Lower lobe of right lung (tissue), 2 donors: ENCODE measurements at regions not wholly inside any gene's neighbourhood (a gene's known extent, or its start where the extent isn't known, plus 50 kb on each side); places are given as distances from the start of the nearest gene placed in this dataset.

Source experiments
- ATAC-seq, 2 donors: fragments of 200-7000 bp; cut with Tn5 transposase; one replicate each; pipeline ENCODE4 v1.9.1; 2020 to 2022; ENCODE audit warnings: mild to moderate bottlenecking in 2 of 2, moderate library complexity in 2 of 2
- DNase-seq: peaks from one replicate; pipeline ENCODE4 v3.0.0-alpha.2; 2020
- H3K27ac ChIP-seq: fragments of 200-600 bp; one replicate; pipeline ENCODE4 v1.8.0; 2022
- H3K27me3 ChIP-seq: fragments of 200-600 bp; one replicate; pipeline ENCODE4 v1.8.0; 2022; ENCODE audit warnings: low read depth
- H3K36me3 ChIP-seq: fragments of 200-600 bp; one replicate; pipeline ENCODE4 v1.8.0; 2022; ENCODE audit warnings: mild to moderate bottlenecking
- H3K4me1 ChIP-seq: fragments of 200-600 bp; one replicate; pipeline ENCODE4 v1.8.0; 2022
- H3K4me3 ChIP-seq: fragments of 200-600 bp; one replicate; pipeline ENCODE4 v1.8.0; 2022; ENCODE audit warnings: mild to moderate bottlenecking
- H3K9me3 ChIP-seq: fragments of 200-600 bp; one replicate; pipeline ENCODE4 v1.8.0; 2022
- CTCF ChIP-seq: fragments of 200-600 bp; IDR thresholded peaks from one replicate; pipeline ENCODE4 v1.8.0; 2022; ENCODE audit warnings: antibody characterized with exemption, mild to moderate bottlenecking
- intact Hi-C: fragments of 100-400 bp; cut with DNase I; formaldehyde crosslinking; loops from one replicate; pipeline ENCODE4 v1.11.0; 2022
- donor health status: DM: no; HTN: yes; CAD: no; lungs with severe emphysema.

GRCh38 chr5:107790671-107791070 lies 119.9 kb upstream of the EFNA5 start:
- Histone ChIP-seq H3K36me3 (no peaks in the 10 kb centered on the region), H3K27ac (no peak overlapping the region), H3K27me3 (no peaks in the 10 kb centered on the region), H3K4me1 (no peaks in the 10 kb centered on the region), H3K9me3 (no peaks in the 10 kb centered on the region), H3K4me3 (no peak overlapping the region)
- no peak for ATAC-seq
- no peak for TF ChIP-seq CTCF
- intact Hi-C loops: no loop called here
- no peak for DNase-seq

GRCh38 chr5:107786424-107786823 lies 115.7 kb upstream of the EFNA5 start:
- Histone ChIP-seq H3K36me3 (no peaks in the 10 kb centered on the region), H3K4me1 (no peaks in the 10 kb centered on the region), H3K27ac (no peak overlapping the region), H3K27me3 (no peaks in the 10 kb centered on the region), H3K9me3 (no peaks in the 10 kb centered on the region), H3K4me3 (no peak overlapping the region)
- DNase-seq (no peak), ATAC-seq (no peak)
- intact Hi-C loops: no loop called here
- no peak for TF ChIP-seq CTCF

- DNase-seq (no peak), ATAC-seq (no peak)
- intact Hi-C loops: no loop called here
- Histone ChIP-seq H3K4me3 (no peak overlapping the region), H3K27me3 (no peaks in the 10 kb centered on the region), H3K36me3 (no peaks in the 10 kb centered on the region), H3K4me1 (no peaks in the 10 kb centered on the region), H3K27ac (no peak overlapping the region), H3K9me3 (no peaks in the 10 kb centered on the region)
- TF ChIP-seq CTCF: no peak
Measured at GRCh38 chr5:107783551-107783950, 112.8 kb upstream of the EFNA5 start.

GRCh38 chr5:107782561-107783169 lies 111.9 kb upstream of the EFNA5 start:
- no peak overlapping the region for H3K4me3 ChIP-seq
- H3K27me3 ChIP-seq: no peaks in the 10 kb centered on the region
- no peaks in the 10 kb centered on the region for H3K9me3 ChIP-seq
- no peaks in the 10 kb centered on the region for H3K4me1 ChIP-seq
- ATAC-seq (no peak), DNase-seq (no peak)
- TF ChIP-seq CTCF: no peak
- H3K27ac ChIP-seq: no peak overlapping the region
- H3K36me3 ChIP-seq: no peaks in the 10 kb centered on the region
- intact Hi-C loops: no loop called here

GRCh38 chr5:107781451-107781850 lies 110.7 kb upstream of the EFNA5 start:
- H3K4me3 ChIP-seq: no peak overlapping the region
- ATAC-seq (no peak), DNase-seq (no peak)
- intact Hi-C loops: no loop called here
- H3K27ac ChIP-seq: no peak overlapping the region
- TF ChIP-seq CTCF: no peak
- H3K4me1 ChIP-seq: no peaks in the 10 kb centered on the region
- no peaks in the 10 kb centered on the region for H3K27me3 ChIP-seq
- H3K9me3 ChIP-seq: no peaks in the 10 kb centered on the region
- no peaks in the 10 kb centered on the region for H3K36me3 ChIP-seq

GRCh38 chr5:107779437-107779836 lies 108.7 kb upstream of the EFNA5 start:
- H3K4me1 ChIP-seq: no peaks in the 10 kb centered on the region
- no peak overlapping the region for H3K27ac ChIP-seq
- H3K4me3 ChIP-seq: no peak overlapping the region
- no peak for ATAC-seq
- no peak for DNase-seq
- intact Hi-C loops: no loop called here
- no peaks in the 10 kb centered on the region for H3K27me3 ChIP-seq
- TF ChIP-seq CTCF: no peak
- H3K36me3 ChIP-seq: no peaks in the 10 kb centered on the region
- H3K9me3 ChIP-seq: no peaks in the 10 kb centered on the region
